Activated CD8-positive, alpha-beta memory T cell treated with anti-CD3 and anti-CD28 coated beads, Interleukin-2, amount 50 U/mL, for 1 hour (primary cell): ENCODE measurements at regions not wholly inside any gene's neighbourhood (a gene's known extent, or its start where the extent isn't known, plus 50 kb on each side); places are given as distances from the start of the nearest gene placed in this dataset.
"Not testable (repeated sequence)": the region's sequence is repeated elsewhere in the genome, so short reads cannot be mapped to it uniquely, and the experiment has no call there.

Source experiments
- DNase-seq: peaks from one replicate; pipeline ENCODE4 v3.0.0-alpha.2; 2020; ENCODE audit errors: extremely low read depth

DNA sequence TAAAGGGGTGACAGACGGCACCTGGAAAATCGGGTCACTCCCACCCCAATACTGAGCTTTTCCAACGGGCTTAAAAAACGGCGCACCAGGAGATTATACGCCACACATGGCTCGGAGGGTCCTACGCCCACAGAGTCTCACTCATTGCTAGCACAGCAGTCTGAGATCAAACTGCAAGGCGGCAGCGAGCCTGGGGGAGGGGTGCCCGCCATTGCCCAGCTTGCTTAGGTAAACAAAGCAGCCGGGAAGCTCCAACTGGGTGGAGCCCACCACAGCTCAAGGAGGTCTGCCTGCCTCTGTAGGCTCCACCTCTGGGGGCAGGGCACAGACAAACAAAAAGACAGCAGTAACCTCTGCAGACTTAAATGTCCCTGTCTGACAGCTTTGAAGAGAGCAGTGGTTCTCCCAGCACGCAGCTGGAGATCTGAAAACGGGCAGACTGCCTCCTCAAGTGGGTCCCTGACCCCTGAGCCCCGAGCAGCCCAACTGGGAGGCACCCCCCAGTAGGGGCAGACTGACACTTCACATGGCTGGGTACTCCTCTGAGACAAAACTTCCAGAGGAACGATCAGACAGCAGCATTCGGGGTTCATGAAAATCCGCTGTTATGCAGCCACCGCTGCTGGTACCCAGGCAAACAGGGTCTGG lies 162.8 kb upstream of the GJE1 start:
- not testable (repeated sequence) for DNase-seq

GRCh38 chr6:141969201-141969600 lies 163.5 kb upstream of the GJE1 start:
- no peak for DNase-seq

DNA sequence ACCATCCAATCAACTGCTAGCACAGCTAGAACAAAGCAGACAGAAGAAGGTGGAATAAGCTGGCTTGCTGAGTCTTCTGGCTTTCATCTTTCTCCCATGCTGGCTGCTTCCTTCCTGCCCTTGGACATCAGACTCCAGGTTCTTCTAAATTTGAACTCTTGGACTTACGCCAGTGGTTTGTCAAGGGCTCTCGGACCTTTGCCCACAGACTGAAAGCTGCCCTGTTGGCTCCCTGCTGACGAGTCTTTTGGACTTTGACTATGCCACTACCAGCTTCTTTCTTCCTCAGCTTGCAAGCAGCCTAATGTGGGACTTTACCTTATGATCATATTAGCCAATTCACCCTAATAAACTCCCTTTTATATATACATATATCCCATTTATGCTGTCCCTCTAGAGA lies 164.1 kb upstream of the GJE1 start:
- no peak for DNase-seq

GRCh38 chr6:141965016-141965545 lies 167.6 kb upstream of the GJE1 start:
- DNase-seq: no peak

- no peak for DNase-seq
Observed at GRCh38 chr6:141963543-141964295, 169.0 kb upstream of the GJE1 start.

DNA sequence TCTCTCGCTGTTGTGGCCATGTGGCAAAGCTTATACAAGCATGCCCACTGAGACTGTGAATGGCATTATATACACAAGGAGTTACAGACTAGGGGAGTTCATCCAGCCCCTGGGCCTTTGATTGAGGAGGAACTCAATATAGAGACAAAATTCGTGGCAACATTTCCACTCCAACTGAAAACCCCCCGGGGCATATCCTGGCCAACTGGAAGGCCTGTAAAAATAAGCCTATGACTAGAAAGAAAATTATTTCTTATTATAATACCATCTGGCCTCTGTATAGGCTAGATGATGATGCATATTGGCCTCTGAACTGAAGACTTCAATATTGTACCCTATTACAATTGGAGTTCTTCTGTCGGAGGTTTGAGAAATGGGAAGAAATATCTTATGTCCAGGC lies 175.5 kb upstream of the GJE1 start:
- no peak for DNase-seq

GRCh38 chr6:141956868-141957267 lies 175.9 kb upstream of the GJE1 start:
- no peak for DNase-seq

GRCh38 chr6:141956046-141956761 lies 176.5 kb upstream of the GJE1 start:
- DNase-seq: no peak

GRCh38 chr6:141953072-141953471 lies 179.7 kb upstream of the GJE1 start:
- no peak for DNase-seq

DNA sequence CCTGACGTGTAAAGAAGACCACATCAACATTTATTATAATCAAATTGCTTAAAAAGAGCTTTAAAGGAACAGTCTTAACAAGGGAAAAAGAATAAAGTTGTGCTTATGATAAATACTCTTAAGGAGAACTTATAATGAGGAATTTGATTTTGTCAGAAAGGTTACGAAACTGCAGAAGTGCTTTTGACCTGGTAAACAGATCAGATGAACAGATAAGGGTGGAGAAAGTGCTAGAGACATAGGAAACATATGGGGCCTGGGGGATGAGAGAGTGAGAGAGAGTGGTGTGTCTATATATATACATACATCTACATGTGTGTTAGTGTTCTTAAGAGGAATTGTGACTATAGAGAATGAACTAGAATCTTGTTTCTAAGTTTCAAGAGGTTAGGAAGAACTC lies 186.2 kb upstream of the GJE1 start:
- DNase-seq: no peak

DNA sequence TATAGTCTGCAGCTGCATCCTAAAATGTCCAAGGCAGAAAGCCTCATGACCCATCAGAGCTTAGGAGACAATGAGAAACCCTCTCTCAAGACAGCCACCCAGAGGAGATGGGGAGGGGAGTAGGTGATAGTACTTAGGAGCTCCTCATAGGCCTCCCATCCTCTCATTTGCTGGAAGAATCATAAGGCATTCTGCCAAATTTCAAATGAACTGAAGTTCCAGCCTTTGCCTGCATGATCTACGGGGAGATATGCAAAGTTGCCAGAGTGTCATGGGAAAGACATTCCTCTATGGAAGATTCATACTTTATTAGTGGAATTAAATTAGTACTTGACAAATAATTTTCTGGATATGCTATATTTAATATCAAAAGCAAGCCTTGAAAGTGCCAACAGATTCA lies 194.1 kb upstream of the GJE1 start:
- DNase-seq: no peak

DNA sequence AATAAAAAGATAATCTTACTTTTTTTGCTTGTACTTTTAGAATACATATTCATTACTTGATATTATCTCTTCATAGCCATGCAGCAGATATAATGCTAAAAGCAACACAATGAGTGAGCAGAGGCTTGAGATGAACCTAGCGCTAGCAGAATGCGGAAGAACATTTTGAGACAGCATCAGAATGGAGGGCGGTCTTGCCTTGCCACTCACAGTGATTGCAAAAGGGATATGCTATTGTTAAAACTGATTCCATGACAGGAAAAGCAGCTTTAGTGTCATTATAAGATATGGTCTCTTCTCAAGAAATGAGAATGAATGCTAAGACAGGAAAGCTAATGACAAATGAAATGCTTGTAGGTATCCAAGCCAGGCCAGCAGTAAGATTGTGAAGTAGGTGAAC lies 200.0 kb upstream of the GJE1 start:
- no peak for DNase-seq

- DNase-seq: not testable (repeated sequence)
Observed at GRCh38 chr6:141926200-141926900, 206.4 kb upstream of the GJE1 start.

DNA sequence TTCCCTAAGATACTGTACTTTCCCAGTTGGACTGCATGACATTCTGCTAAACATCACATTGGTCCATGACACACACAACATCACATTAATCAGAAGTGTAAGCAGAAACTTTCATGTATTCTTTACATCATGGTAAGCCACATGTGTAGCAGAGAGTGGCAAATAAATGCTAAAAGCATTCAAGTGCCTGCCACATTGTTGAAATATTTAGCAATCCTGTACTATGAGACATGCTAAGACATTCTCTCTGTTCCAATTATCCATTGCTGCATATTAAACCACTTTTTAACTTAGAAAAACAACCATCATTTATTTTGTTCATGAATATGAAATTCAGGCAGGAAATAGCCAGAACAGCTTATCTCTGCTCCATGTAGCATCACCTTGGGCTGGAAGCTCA lies 207.7 kb upstream of the GJE1 start:
- no peak for DNase-seq

GRCh38 chr6:141922898-141923297 lies 209.8 kb upstream of the GJE1 start:
- DNase-seq: no peak

DNA sequence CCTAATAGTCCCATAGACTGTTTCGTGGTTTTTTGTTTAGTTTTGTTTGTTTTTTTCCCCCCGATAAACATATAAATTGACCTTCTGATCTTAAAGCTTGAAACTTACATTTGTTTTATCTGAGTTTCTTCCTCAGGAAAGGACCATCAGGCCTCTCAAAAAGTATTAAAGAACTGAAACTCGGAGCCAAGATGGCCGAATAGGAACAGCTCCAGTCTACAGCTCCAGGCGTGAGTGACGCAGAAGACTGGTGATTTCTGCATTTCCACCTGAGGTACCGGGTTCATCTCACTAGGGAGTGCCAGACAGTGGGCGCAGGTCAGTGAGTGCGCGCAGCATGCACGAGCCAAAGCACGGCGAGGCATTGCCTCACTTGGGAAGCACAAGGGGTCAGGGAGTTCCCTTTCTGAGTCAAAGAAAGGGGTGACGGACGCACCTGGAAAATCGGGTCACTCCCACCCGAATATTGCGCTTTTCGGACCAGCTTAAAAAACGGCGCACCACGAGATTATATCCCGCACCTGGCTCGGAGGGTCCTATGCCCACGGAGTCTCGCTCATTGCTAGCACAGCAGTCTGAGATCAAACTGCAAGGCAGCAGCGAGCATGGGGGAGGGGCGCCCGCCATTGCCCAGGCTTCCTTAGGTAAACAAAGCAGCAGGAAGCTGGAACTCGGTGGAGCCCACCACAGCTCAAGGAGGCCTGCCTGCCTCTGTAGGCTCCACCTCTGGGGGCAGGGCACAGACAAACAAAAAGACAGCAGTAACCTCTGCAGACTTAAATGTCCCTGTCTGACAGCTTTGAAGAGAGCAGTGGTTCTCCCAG lies 215.8 kb upstream of the GJE1 start:
- not testable (repeated sequence) for DNase-seq

- no peak for DNase-seq
Observed at GRCh38 chr6:141914646-141915045, 218.1 kb upstream of the GJE1 start.

GRCh38 chr6:141906569-141907080 lies 226.1 kb upstream of the GJE1 start:
- no peak for DNase-seq

DNA sequence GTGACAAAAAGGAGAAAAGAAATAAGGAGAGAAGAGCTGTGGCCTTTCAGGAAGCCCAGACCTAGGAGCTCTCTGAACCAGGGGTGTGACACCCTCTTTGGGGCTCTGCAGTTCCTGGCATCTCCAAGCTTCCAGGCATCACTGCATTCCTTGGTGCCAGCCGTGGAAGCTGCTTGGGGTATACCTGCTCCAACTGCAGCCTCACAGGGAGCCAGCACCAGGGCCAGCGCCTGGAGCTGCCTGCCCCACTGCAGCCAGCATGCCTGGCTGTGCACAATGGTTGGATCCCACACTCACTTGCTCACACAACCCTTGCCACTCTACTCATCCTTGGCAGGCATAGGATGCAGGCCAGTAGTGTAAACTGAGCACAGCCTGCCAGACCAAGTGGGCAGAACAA lies 242.1 kb upstream of the GJE1 start:
- DNase-seq: no peak

- no peak for DNase-seq
Observed at GRCh38 chr6:141884850-141885249, 247.9 kb upstream of the GJE1 start.

GRCh38 chr6:141878686-141879085 lies 254.0 kb upstream of the GJE1 start:
- no peak for DNase-seq
